ENCODE measurements at regions not wholly inside any gene's neighbourhood (a gene's known extent, or its start where the extent isn't known, plus 50 kb on each side); places are given as distances from the start of the nearest gene placed in this dataset.
A peak's percentile ranks its signal among the peaks of the same experiment; 100 is the strongest.
"Not testable (repeated sequence)": the region's sequence is repeated elsewhere in the genome, so short reads cannot be mapped to it uniquely, and the experiment has no call there.

GRCh38 chr5:93359296-93359959, 221.6 kb downstream of the NR2F1-AS1 start:
- TF ChIP-seq CTCF (IDR thresholded peaks at IDR 0.05; ENCODE audit: low read depth, low read length), result no peak
- peak; percentile 46 for DNase-seq (ENCODE audit: extremely low read depth, low read depth)

GRCh38 chr5:93358176-93358575, 222.8 kb downstream of the NR2F1-AS1 start:
- no peak for TF ChIP-seq CTCF (IDR thresholded peaks at IDR 0.05; ENCODE audit: low read depth, low read length)
- no peak for DNase-seq (ENCODE audit: extremely low read depth, low read depth)

- DNase-seq (ENCODE audit: extremely low read depth, low read depth), result no peak
Measured at GRCh38 chr5:93357686-93358085, 223.3 kb downstream of the NR2F1-AS1 start.

GRCh38 chr5:93355691-93356090, 225.3 kb downstream of the NR2F1-AS1 start:
- no peak for TF ChIP-seq CTCF (IDR thresholded peaks at IDR 0.05; ENCODE audit: low read depth, low read length)
- DNase-seq (ENCODE audit: extremely low read depth, low read depth), result no peak

More at GRCh38 chr5:93357686-93358085, 223.3 kb downstream of the NR2F1-AS1 start:
- TF ChIP-seq CTCF (IDR thresholded peaks at IDR 0.05; ENCODE audit: low read depth, low read length), result no peak

GRCh38 chr5:93352186-93352585, 228.8 kb downstream of the NR2F1-AS1 start:
- TF ChIP-seq CTCF (IDR thresholded peaks at IDR 0.05; ENCODE audit: low read depth, low read length), result no peak
- DNase-seq (ENCODE audit: extremely low read depth, low read depth), result no peak

- DNase-seq (ENCODE audit: extremely low read depth, low read depth), result no peak
- TF ChIP-seq CTCF (IDR thresholded peaks at IDR 0.05; ENCODE audit: low read depth, low read length), result no peak
Measured at GRCh38 chr5:93349613-93350012, 231.4 kb downstream of the NR2F1-AS1 start.

GRCh38 chr5:93348231-93348630, 232.8 kb downstream of the NR2F1-AS1 start:
- no peak for DNase-seq (ENCODE audit: extremely low read depth, low read depth)
- no peak for TF ChIP-seq CTCF (IDR thresholded peaks at IDR 0.05; ENCODE audit: low read depth, low read length)

- DNase-seq (ENCODE audit: extremely low read depth, low read depth), result not testable (repeated sequence)
Measured at GRCh38 chr5:93346850-93347249, 234.2 kb downstream of the NR2F1-AS1 start.
